ENCODE measurements at regions not wholly inside any gene's neighbourhood (a gene's known extent, or its start where the extent isn't known, plus 50 kb on each side); places are given as distances from the start of the nearest gene placed in this dataset.

GRCh38 chr9:92189782-92190535 lies 74.7 kb upstream of the SPTLC1 start:
- no peak for TF ChIP-seq POLR2A (IDR thresholded peaks at IDR 0.05)
- no peak for TF ChIP-seq CTCF (IDR thresholded peaks at IDR 0.05)

Measured in vagina (tissue), 2 donors.